Uterus (tissue), 3 donors: ENCODE measurements at regions not wholly inside any gene's neighbourhood (a gene's known extent, or its start where the extent isn't known, plus 50 kb on each side); places are given as distances from the start of the nearest gene placed in this dataset.

Source experiments
- DNase-seq, 2 donors: peaks; one replicate each; pipeline ENCODE4 v3.0.0-alpha.2; 2019 to 2020
- H3K27ac ChIP-seq, 2 donors: fragments of 200-600 bp; sonication (generic); 1 replicate in 1 of 2; 2 replicates in 1 of 2; pipeline ENCODE4 v1.5.1; 2016 to 2018
- H3K27me3 ChIP-seq, 2 donors: fragments of 200-600 bp; sonication (generic); one replicate each; pipeline ENCODE4 v1.5.1; 2018 to 2019; ENCODE audit warnings: control low read depth in 1 of 2
- H3K36me3 ChIP-seq, 2 donors: fragments of 200-600 bp; sonication (generic); one replicate each; pipeline ENCODE4 v1.5.1; 2019; ENCODE audit warnings: control low read depth in 1 of 2
- H3K4me1 ChIP-seq, 2 donors: fragments of 200-600 bp; sonication (generic); one replicate each; pipeline ENCODE4 v1.5.1; 2018 to 2019; ENCODE audit warnings: control low read depth in 1 of 2
- H3K4me3 ChIP-seq, 2 donors: fragments of 200-600 bp; sonication (generic); 1 replicate in 1 of 2; 2 replicates in 1 of 2; pipeline ENCODE4 v1.5.1; 2018 to 2019; ENCODE audit warnings: mild to moderate bottlenecking in 1 of 2
- H3K9me3 ChIP-seq, 2 donors: fragments of 200-600 bp; sonication (generic); one replicate each; pipeline ENCODE4 v1.5.1; 2019; ENCODE audit warnings: control low read depth in 1 of 2
- CTCF ChIP-seq, 4 experiments: fragments of 200-600 bp in 2 of 4; fragments of 450-650 bp in 2 of 4; sonication (generic) in 2 of 4; IDR thresholded peaks; one replicate each; pipeline ENCODE4 v1.5.1; 2016 to 2019; ENCODE audit warnings: antibody characterized with exemption in 4 of 4, mild to moderate bottlenecking in 2 of 4, moderate library complexity in 1 of 4
- POLR2A ChIP-seq, 2 donors: fragments of 450-650 bp; IDR thresholded peaks; one replicate each; pipeline ENCODE4 v1.6.1; 2016; ENCODE audit warnings: antibody characterized with exemption in 2 of 2, mild to moderate bottlenecking in 1 of 2, moderate library complexity in 1 of 2
- intact Hi-C: fragments of 100-400 bp; cut with DNase I; formaldehyde crosslinking; loops from one replicate; pipeline ENCODE4 v1.15.1; 2023; ENCODE audit warnings: low total_unique reads
- donor health status: DM: yes; HTN: yes; CAD: no.

GRCh38 chr5:29879401-29879800, 1314.1 kb upstream of the CDH6 start:
- no peak for DNase-seq
- Histone ChIP-seq H3K4me3 (no peak overlapping the region), H3K27ac (no peak overlapping the region), H3K9me3 (no peaks in the 10 kb centered on the region), H3K36me3 (no peaks in the 10 kb centered on the region), H3K27me3 (no peaks in the 10 kb centered on the region), H3K4me1 (no peaks in the 10 kb centered on the region)
- TF ChIP-seq CTCF (IDR thresholded peaks at IDR 0.05) = no peak
- no peak for TF ChIP-seq POLR2A (IDR thresholded peaks at IDR 0.05)
- intact Hi-C loops = no loop called here

GRCh38 chr5:29878599-29878998, 1314.9 kb upstream of the CDH6 start:
- Histone ChIP-seq H3K27ac (no peak overlapping the region), H3K9me3 (no peaks in the 10 kb centered on the region), H3K36me3 (no peaks in the 10 kb centered on the region), H3K4me1 (no peaks in the 10 kb centered on the region), H3K27me3 (no peaks in the 10 kb centered on the region), H3K4me3 (no peak overlapping the region)
- TF ChIP-seq CTCF (IDR thresholded peaks at IDR 0.05) (no peak), POLR2A (IDR thresholded peaks at IDR 0.05) (no peak)
- no peak for DNase-seq
- intact Hi-C loops = no loop called here

GRCh38 chr5:29867155-29867554, 1326.3 kb upstream of the CDH6 start:
- Histone ChIP-seq H3K36me3 (no peaks in the 10 kb centered on the region), H3K27ac (no peak overlapping the region), H3K4me1 (no peaks in the 10 kb centered on the region), H3K4me3 (no peak overlapping the region), H3K27me3 (no peaks in the 10 kb centered on the region), H3K9me3 (no peaks in the 10 kb centered on the region)
- no peak for DNase-seq
- TF ChIP-seq POLR2A (IDR thresholded peaks at IDR 0.05) (no peak), CTCF (IDR thresholded peaks at IDR 0.05) (no peak)
- intact Hi-C loops = no loop called here

GRCh38 chr5:29853711-29854220, 1339.7 kb upstream of the CDH6 start:
- no peaks in the 10 kb centered on the region for H3K9me3 ChIP-seq
- DNase-seq = no peak
- no peak overlapping the region for H3K27ac ChIP-seq
- no peak overlapping the region for H3K4me3 ChIP-seq
- H3K36me3 ChIP-seq = peaks cover 0 to 4% of the 10 kb centered on the region in 2 donors
- no peaks in the 10 kb centered on the region for H3K4me1 ChIP-seq
- no peak for TF ChIP-seq CTCF (IDR thresholded peaks at IDR 0.05)
- TF ChIP-seq POLR2A (IDR thresholded peaks at IDR 0.05) = no peak
- intact Hi-C loops = no loop called here
- H3K27me3 ChIP-seq = no peaks in the 10 kb centered on the region

- H3K36me3 ChIP-seq = peaks cover 0 to 4% of the 10 kb centered on the region in 2 donors
- H3K4me1 ChIP-seq = no peaks in the 10 kb centered on the region
- H3K27me3 ChIP-seq = no peaks in the 10 kb centered on the region
- H3K4me3 ChIP-seq = no peak overlapping the region
- no peak for DNase-seq
- H3K27ac ChIP-seq = no peak overlapping the region
- TF ChIP-seq POLR2A (IDR thresholded peaks at IDR 0.05) (no peak), CTCF (IDR thresholded peaks at IDR 0.05) (no peak)
- no peaks in the 10 kb centered on the region for H3K9me3 ChIP-seq
- intact Hi-C loops = no loop called here
These were observed 1341.2 kb upstream of the CDH6 start for GRCh38 chr5:29852329-29852728.
